ENCODE measurements at regions not wholly inside any gene's neighbourhood (a gene's known extent, or its start where the extent isn't known, plus 50 kb on each side); places are given as distances from the start of the nearest gene placed in this dataset.
"Not testable (repeated sequence)": the region's sequence is repeated elsewhere in the genome, so short reads cannot be mapped to it uniquely, and the experiment has no call there.

DNA sequence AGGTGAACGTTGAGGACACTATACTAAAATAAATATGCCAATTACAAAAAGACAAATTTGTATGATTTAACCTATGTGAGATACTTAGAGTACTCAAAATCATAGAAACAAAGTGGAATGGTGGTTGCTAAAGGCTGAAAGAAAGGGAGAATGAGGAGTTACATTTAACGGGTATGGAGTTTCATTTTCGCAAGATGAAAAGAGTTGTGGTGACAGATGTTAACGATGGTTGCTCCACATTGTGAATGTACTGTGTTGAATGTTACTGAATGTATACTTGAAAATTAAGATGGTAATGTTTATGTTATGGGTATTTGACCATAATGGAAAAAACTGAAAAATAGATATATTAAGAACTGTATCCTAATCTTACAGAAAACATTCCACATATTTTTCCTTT, 51.3 kb upstream of the MOCS2 start:
- no peak for DNase-seq (ENCODE audit: low read depth in 2 of 2)

- DNase-seq (ENCODE audit: low read depth in 2 of 2): no peak
Observed at GRCh38 chr5:53161876-53162275, 52.3 kb upstream of the MOCS2 start.

GRCh38 chr5:53164478-53165165, 55.1 kb upstream of the MOCS2 start:
- no peak for DNase-seq (ENCODE audit: low read depth in 2 of 2)

DNA sequence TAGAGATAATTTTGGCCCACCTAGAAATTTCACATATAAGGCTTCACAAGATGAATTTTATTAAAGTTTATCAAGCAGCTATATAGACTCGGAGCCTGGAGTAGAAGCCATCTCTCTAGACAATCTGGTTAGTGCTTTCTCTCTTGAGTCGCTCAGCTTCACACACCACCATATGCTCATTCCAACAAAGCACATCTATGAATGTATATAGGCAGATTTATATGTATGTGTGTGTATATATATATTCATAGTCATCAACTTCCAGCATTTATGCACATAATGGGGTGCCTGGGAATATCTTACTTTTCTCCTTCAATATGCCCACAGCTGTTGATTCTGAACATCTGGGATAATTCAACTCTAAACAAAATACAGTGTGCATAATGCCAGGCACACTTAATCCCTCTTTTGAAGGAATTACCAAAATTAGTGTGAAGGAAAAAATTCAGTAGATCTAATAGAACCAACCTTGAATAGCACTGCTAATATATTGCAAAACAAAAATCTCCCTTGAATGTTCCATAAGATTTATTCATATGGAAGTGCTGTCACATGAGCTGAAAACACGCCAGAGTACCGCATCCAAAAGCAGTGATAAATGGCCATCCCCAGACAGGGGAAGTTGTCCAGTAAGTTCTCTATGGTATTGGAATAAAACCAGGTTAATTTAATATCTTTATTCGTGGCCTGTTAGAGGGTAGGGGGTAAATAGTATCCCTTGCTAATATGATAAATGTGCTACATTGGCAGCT, 56.0 kb upstream of the MOCS2 start:
- DNase-seq (ENCODE audit: low read depth in 2 of 2): no peak

GRCh38 chr5:53166183-53166495, 56.6 kb upstream of the MOCS2 start:
- no peak for DNase-seq (ENCODE audit: low read depth in 2 of 2)

DNA sequence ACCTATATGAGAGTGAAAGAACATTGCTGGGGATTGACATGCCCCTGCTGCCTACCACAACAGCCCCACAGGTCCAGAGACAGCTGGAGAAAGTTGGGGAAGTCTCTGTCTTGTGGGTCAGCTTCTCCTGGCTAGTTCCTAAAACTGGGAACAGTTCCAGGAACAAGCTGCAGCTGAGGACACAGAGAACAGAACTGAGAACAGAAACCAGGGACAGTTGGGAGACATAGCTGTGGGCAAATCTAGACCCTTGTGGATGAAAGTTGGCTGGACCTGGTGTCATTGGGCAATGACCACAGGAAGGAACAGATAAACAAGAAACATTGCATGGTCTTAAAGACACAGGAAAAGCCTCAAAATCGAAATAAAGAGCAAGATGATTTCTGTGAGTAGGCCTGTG, 58.3 kb upstream of the MOCS2 start:
- DNase-seq (ENCODE audit: low read depth in 2 of 2): no peak

DNA sequence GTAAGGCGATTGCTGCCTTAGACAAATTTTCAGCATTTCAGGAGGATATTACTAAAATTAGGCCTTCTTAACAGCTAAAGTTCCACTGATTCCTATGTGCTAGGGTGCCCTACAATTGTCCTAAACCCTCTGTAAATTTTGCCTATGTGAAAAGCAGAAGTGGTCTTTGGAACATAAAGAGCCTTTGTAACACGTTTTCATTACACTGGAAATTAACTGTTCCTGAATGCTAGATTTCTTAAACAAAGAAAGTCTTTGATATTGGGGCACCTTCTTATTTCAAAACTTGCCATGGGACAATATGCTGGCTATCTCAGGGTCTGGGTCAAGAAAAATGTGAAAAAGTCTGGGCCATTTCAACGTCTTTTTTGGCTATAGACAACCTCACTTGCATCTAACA, 60.4 kb upstream of the MOCS2 start:
- no peak for DNase-seq (ENCODE audit: low read depth in 2 of 2)

DNA sequence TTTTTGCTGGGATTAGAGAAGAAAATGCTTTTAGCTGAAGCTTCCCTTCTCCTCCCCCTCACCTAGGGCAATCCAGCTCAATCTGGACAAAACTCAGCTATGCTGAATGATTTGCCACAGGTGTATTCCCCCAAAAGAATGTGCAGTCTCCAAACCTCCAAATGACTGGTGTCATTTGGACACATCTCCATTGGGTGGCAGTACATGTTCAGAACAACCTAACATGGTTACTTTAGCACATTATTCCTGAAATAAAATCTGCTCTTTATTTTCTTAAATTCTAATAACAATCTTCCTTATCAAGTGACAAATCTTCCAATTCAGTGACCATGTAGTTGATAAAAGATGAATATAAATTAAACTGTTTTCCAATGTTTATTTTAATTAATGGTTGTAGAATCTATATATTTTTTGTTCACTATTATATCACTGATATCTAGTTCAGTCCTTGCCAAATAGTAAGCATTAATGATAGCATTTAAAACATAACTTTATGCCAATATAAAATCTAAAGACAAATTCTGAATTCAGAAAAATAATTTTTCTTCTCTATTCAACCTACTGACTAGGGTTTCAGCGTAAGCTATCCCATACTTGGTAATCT, 61.3 kb upstream of the MOCS2 start:
- no peak for DNase-seq (ENCODE audit: low read depth in 2 of 2)

GRCh38 chr5:53172073-53172472, 62.5 kb upstream of the MOCS2 start:
- not testable (repeated sequence) for DNase-seq (ENCODE audit: low read depth in 2 of 2)

- no peak for DNase-seq (ENCODE audit: low read depth in 2 of 2)
Observed at GRCh38 chr5:53172630-53173029, 63.1 kb upstream of the MOCS2 start.

- DNase-seq (ENCODE audit: low read depth in 2 of 2): no peak
Observed at GRCh38 chr5:53173083-53173482, 63.5 kb upstream of the MOCS2 start.

- no peak for DNase-seq (ENCODE audit: low read depth in 2 of 2)
Observed at GRCh38 chr5:53178830-53179229, 69.3 kb upstream of the MOCS2 start.

GRCh38 chr5:53179691-53180090, 70.1 kb upstream of the MOCS2 start:
- no peak for DNase-seq (ENCODE audit: low read depth in 2 of 2)

- no peak for DNase-seq (ENCODE audit: low read depth in 2 of 2)
Observed at GRCh38 chr5:53180538-53180937, 71.0 kb upstream of the MOCS2 start.

GRCh38 chr5:53180991-53181390, 71.4 kb upstream of the MOCS2 start:
- DNase-seq (ENCODE audit: low read depth in 2 of 2): no peak

GRCh38 chr5:53183880-53184279, 74.3 kb upstream of the MOCS2 start:
- DNase-seq (ENCODE audit: low read depth in 2 of 2): no peak

DNA sequence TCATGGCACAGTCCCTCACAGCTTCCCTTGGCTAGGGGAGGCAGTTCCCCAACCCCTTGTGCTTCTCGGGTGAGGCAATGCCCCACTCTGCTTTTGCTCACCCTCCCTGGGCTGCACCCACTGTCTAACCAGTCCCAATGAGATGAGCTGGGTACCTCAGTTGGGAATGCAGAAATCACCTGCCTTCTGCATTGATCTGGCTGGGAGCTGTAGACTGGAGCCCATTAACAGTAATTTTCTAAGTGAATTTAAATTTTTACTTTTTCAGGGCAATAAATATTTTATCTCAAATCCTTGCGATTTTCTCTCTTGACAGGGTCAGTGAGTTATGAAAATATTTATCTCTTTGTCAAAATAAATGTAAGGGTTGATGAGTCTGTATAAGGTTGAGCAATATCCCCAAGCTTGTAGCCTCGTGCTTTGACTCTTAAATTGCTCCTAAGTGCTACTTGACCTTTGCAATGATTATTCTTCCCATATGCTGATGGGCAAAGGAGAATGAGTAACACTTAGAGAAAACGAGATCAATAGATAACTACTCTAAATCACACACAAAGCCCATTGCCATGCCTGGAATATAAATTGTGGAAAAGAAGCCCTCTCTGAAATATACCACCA, 82.1 kb upstream of the MOCS2 start:
- no peak for DNase-seq (ENCODE audit: low read depth in 2 of 2)

DNA sequence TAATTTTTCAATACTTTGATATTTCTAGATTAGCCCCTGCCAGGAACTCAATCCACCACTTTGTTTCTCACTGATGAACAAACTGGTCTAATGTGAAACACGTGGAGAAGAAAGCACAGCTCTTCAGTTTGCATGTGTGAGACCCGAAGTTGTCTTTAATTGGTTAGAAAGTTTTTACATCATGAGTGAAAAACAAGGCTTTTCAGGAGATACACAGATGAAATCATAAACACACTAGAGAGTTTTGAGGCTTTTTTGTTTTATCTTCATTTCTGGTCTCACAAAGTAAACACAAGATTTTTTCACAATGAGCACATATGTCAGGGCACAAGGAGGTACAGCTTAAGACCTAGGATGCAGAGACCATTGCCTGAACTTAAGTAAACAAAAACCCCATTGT, 84.5 kb upstream of the MOCS2 start:
- no peak for DNase-seq (ENCODE audit: low read depth in 2 of 2)

DNA sequence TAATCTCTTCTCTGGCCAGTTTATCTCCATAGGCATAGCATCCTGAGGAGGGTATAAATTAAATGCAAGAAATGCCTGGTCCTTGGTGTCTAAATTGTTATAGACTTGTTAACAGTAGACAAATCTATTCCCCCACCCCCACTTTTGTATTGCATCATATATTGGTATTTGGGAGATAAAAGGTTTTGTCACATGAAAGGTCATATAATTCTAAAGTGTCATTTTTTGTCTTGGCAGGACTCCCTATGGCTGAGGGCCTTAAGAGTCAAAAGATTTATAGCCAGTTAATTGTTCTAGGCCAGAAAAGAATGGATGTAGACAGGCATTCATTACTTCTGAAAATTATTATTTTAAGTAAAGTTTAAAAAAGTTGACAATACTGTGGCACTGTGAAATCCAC, 90.3 kb upstream of the MOCS2 start:
- DNase-seq (ENCODE audit: low read depth in 2 of 2): no peak

GRCh38 chr5:53200306-53200705, 90.7 kb upstream of the MOCS2 start:
- no peak for DNase-seq (ENCODE audit: low read depth in 2 of 2)

GRCh38 chr5:53201746-53202145, 92.2 kb upstream of the MOCS2 start:
- no peak for DNase-seq (ENCODE audit: low read depth in 2 of 2)

- DNase-seq (ENCODE audit: low read depth in 2 of 2): no peak
Observed at GRCh38 chr5:53206562-53206961, 97.0 kb upstream of the MOCS2 start.

- no peak for DNase-seq (ENCODE audit: low read depth in 2 of 2)
Observed at GRCh38 chr5:53211799-53212198, 102.2 kb upstream of the MOCS2 start.
